C4-2B (cell line): ENCODE measurements at regions not wholly inside any gene's neighbourhood (a gene's known extent, or its start where the extent isn't known, plus 50 kb on each side); places are given as distances from the start of the nearest gene placed in this dataset.

Source experiments
- H3K27ac ChIP-seq: fragments of 450-650 bp; 2 replicates; pipeline ENCODE4 v1.5.1; 2017
- CTCF ChIP-seq: fragments of 450-650 bp; conservative IDR thresholded peaks from 2 replicates; pipeline ENCODE4 v1.5.1; 2017; ENCODE audit warnings: mild to moderate bottlenecking
- ZFX ChIP-seq: fragments of 450-650 bp; IDR thresholded peaks from 2 replicates; pipeline ENCODE4 v1.6.1; 2017

- TF ChIP-seq ZFX: no peak
- peak; percentile 59 for TF ChIP-seq CTCF
Observed at GRCh38 chr7:15889507-15889906, 203.0 kb upstream of the MEOX2 start.

GRCh38 chr7:15888090-15888489 is 201.6 kb upstream of the MEOX2 start:
- no peak for TF ChIP-seq CTCF
- no peak for TF ChIP-seq ZFX
- H3K27ac ChIP-seq: no peak overlapping the region

More at GRCh38 chr7:15889507-15889906, 203.0 kb upstream of the MEOX2 start:
- H3K27ac ChIP-seq: no peak overlapping the region

- H3K27ac ChIP-seq: no peak overlapping the region
- TF ChIP-seq ZFX (no peak), CTCF (no peak)
Observed at GRCh38 chr7:15886626-15887025, 200.1 kb upstream of the MEOX2 start.

GRCh38 chr7:15885678-15886077 is 199.2 kb upstream of the MEOX2 start:
- H3K27ac ChIP-seq: no peak overlapping the region
- TF ChIP-seq ZFX (no peak), CTCF (no peak)

GRCh38 chr7:15874774-15875173 is 188.3 kb upstream of the MEOX2 start:
- no peak overlapping the region for H3K27ac ChIP-seq
- no peak for TF ChIP-seq ZFX
- no peak for TF ChIP-seq CTCF

- H3K27ac ChIP-seq: no peak overlapping the region; the same call in 1 of the 2 replicates
- TF ChIP-seq ZFX (no peak), CTCF (no peak)
Observed at GRCh38 chr7:15870347-15870746, 183.9 kb upstream of the MEOX2 start.

- H3K27ac ChIP-seq: no peak overlapping the region
- TF ChIP-seq CTCF (no peak), ZFX (no peak)
Observed at GRCh38 chr7:15867441-15867840, 181.0 kb upstream of the MEOX2 start.
